ENCODE measurements at regions not wholly inside any gene's neighbourhood (a gene's known extent, or its start where the extent isn't known, plus 50 kb on each side); places are given as distances from the start of the nearest gene placed in this dataset.

GRCh38 chr13:105940882-105941281 lies 594.6 kb downstream of the EFNB2 start:
- DNase-seq (ENCODE audit: low read depth), result no peak
- no peak for TF ChIP-seq MYC (IDR thresholded peaks at IDR 0.05; ENCODE audit: low read depth, low read length)
- no peak for TF ChIP-seq POLR2A (IDR thresholded peaks at IDR 0.05; ENCODE audit: extremely low read depth, insufficient read length)
- TF ChIP-seq MAX (IDR thresholded peaks at IDR 0.05; ENCODE audit: low read depth, low read length), result no peak
- TF ChIP-seq CTCF (IDR thresholded peaks at IDR 0.05; ENCODE audit: low read depth, low read length), result no peak

GRCh38 chr13:105937451-105937850 lies 598.0 kb downstream of the EFNB2 start:
- TF ChIP-seq CTCF (IDR thresholded peaks at IDR 0.05; ENCODE audit: low read depth, low read length) (no peak), MYC (IDR thresholded peaks at IDR 0.05; ENCODE audit: low read depth, low read length) (no peak), MAX (IDR thresholded peaks at IDR 0.05; ENCODE audit: low read depth, low read length) (no peak), POLR2A (IDR thresholded peaks at IDR 0.05; ENCODE audit: extremely low read depth, insufficient read length) (no peak)
- no peak overlapping the region for H3K4me3 ChIP-seq (ENCODE audit: low read depth, low read length)
- no peak for DNase-seq (ENCODE audit: low read depth)

More at GRCh38 chr13:105940882-105941281, 594.6 kb downstream of the EFNB2 start:
- no peak overlapping the region for H3K4me3 ChIP-seq (ENCODE audit: low read depth, low read length)

- no peak overlapping the region for H3K4me3 ChIP-seq (ENCODE audit: low read depth, low read length)
- DNase-seq (ENCODE audit: low read depth), result peak; percentile 5
- TF ChIP-seq MAX (IDR thresholded peaks at IDR 0.05; ENCODE audit: low read depth, low read length) (no peak), POLR2A (IDR thresholded peaks at IDR 0.05; ENCODE audit: extremely low read depth, insufficient read length) (no peak), MYC (IDR thresholded peaks at IDR 0.05; ENCODE audit: low read depth, low read length) (no peak), CTCF (IDR thresholded peaks at IDR 0.05; ENCODE audit: low read depth, low read length) (no peak)
These were observed 598.6 kb downstream of the EFNB2 start for GRCh38 chr13:105936816-105937215.

- H3K4me3 ChIP-seq (ENCODE audit: low read depth, low read length), result no peak overlapping the region
- no peak for TF ChIP-seq POLR2A (IDR thresholded peaks at IDR 0.05; ENCODE audit: extremely low read depth, insufficient read length)
- TF ChIP-seq MAX (IDR thresholded peaks at IDR 0.05; ENCODE audit: low read depth, low read length), result no peak
- TF ChIP-seq MYC (IDR thresholded peaks at IDR 0.05; ENCODE audit: low read depth, low read length), result no peak
- TF ChIP-seq CTCF (IDR thresholded peaks at IDR 0.05; ENCODE audit: low read depth, low read length), result no peak
- DNase-seq (ENCODE audit: low read depth), result no peak
These were observed 606.0 kb downstream of the EFNB2 start for GRCh38 chr13:105929505-105929904.

GRCh38 chr13:105928901-105929300 lies 606.6 kb downstream of the EFNB2 start:
- DNase-seq (ENCODE audit: low read depth), result no peak
- H3K4me3 ChIP-seq (ENCODE audit: low read depth, low read length), result no peak overlapping the region
- no peak for TF ChIP-seq POLR2A (IDR thresholded peaks at IDR 0.05; ENCODE audit: extremely low read depth, insufficient read length)
- no peak for TF ChIP-seq MAX (IDR thresholded peaks at IDR 0.05; ENCODE audit: low read depth, low read length)
- no peak for TF ChIP-seq CTCF (IDR thresholded peaks at IDR 0.05; ENCODE audit: low read depth, low read length)
- TF ChIP-seq MYC (IDR thresholded peaks at IDR 0.05; ENCODE audit: low read depth, low read length), result no peak

- DNase-seq (ENCODE audit: low read depth), result no peak
- TF ChIP-seq CTCF (IDR thresholded peaks at IDR 0.05; ENCODE audit: low read depth, low read length) (no peak), MYC (IDR thresholded peaks at IDR 0.05; ENCODE audit: low read depth, low read length) (no peak), MAX (IDR thresholded peaks at IDR 0.05; ENCODE audit: low read depth, low read length) (no peak), POLR2A (IDR thresholded peaks at IDR 0.05; ENCODE audit: extremely low read depth, insufficient read length) (no peak)
- H3K4me3 ChIP-seq (ENCODE audit: low read depth, low read length), result no peak overlapping the region
These were observed 607.4 kb downstream of the EFNB2 start for GRCh38 chr13:105928048-105928447.

Data from NB4 (cell line).